ENCODE measurements at regions not wholly inside any gene's neighbourhood (a gene's known extent, or its start where the extent isn't known, plus 50 kb on each side); places are given as distances from the start of the nearest gene placed in this dataset.

- H3K36me3 ChIP-seq (ENCODE audit: control insufficient read depth, insufficient read depth, low read length): no peaks in the 10 kb centered on the region
- H3K4me3 ChIP-seq (ENCODE audit: low read length): no peak overlapping the region
- intact Hi-C loops (cut with micrococcal nuclease): no loop called here
- H3K4me1 ChIP-seq (ENCODE audit: control insufficient read depth, insufficient read depth, low read length): no peaks in the 10 kb centered on the region
- peaks cover 0 to 4% of the 10 kb centered on the region in 2 donors for H3K4me1 Mint-ChIP-seq
- peaks cover 8% of the 10 kb centered on the region for H3K36me3 Mint-ChIP-seq
- H3K27me3 Mint-ChIP-seq (ENCODE audit: low read depth in 2 of 2): no peaks in the 10 kb centered on the region
- peaks cover 2 to 5% of the 10 kb centered on the region in 2 donors for H3K9me3 Mint-ChIP-seq
- 100% methylated on average over 1 of the region's 2 CpGs for WGBS (ENCODE audit: insufficient coverage)
- H3K9me3 ChIP-seq (ENCODE audit: control insufficient read depth, insufficient read depth, low read length): peaks cover 3% of the 10 kb centered on the region
- DNase-seq: no peak
- no peaks in the 10 kb centered on the region for H3K27me3 ChIP-seq (ENCODE audit: control insufficient read depth, insufficient read depth, low read length)
- ATAC-seq: no peak
- H3K27ac ChIP-seq (ENCODE audit: low read length): no peak overlapping the region
- no peak overlapping the region for H3K27ac Mint-ChIP-seq
- no peak for TF ChIP-seq CTCF (IDR thresholded peaks at IDR 0.05)
- no peak overlapping the region for H3K4me3 Mint-ChIP-seq
Measured at GRCh38 chr1:193656841-193657240, 470.4 kb upstream of the B3GALT2 start.

GRCh38 chr1:193654951-193655735, 468.7 kb upstream of the B3GALT2 start:
- no peak overlapping the region for H3K27ac ChIP-seq (ENCODE audit: low read length)
- no peaks in the 10 kb centered on the region for H3K27me3 Mint-ChIP-seq (ENCODE audit: low read depth in 2 of 2)
- H3K4me1 ChIP-seq (ENCODE audit: control insufficient read depth, insufficient read depth, low read length): no peaks in the 10 kb centered on the region
- intact Hi-C loops (cut with micrococcal nuclease): no loop called here
- H3K4me1 Mint-ChIP-seq: peaks cover 0 to 4% of the 10 kb centered on the region in 2 donors
- TF ChIP-seq CTCF (IDR thresholded peaks at IDR 0.05): no peak
- no peaks in the 10 kb centered on the region for H3K27me3 ChIP-seq (ENCODE audit: control insufficient read depth, insufficient read depth, low read length)
- DNase-seq (no peak), ATAC-seq (no peak)
- H3K4me3 ChIP-seq (ENCODE audit: low read length): no peak overlapping the region
- peaks cover 2 to 5% of the 10 kb centered on the region in 2 donors for H3K9me3 Mint-ChIP-seq
- H3K9me3 ChIP-seq (ENCODE audit: control insufficient read depth, insufficient read depth, low read length): peaks cover 3% of the 10 kb centered on the region
- no peak overlapping the region for H3K27ac Mint-ChIP-seq
- peaks cover 8% of the 10 kb centered on the region for H3K36me3 Mint-ChIP-seq
- H3K4me3 Mint-ChIP-seq: no peak overlapping the region
- no peaks in the 10 kb centered on the region for H3K36me3 ChIP-seq (ENCODE audit: control insufficient read depth, insufficient read depth, low read length)
- WGBS (ENCODE audit: insufficient coverage): 69% methylated on average over 2 of the region's 2 CpGs

GRCh38 chr1:193649587-193649986, 463.2 kb upstream of the B3GALT2 start:
- no peak overlapping the region for H3K4me3 ChIP-seq (ENCODE audit: low read length)
- intact Hi-C loops (cut with micrococcal nuclease): no loop called here
- H3K9me3 Mint-ChIP-seq: peaks cover 2 to 14% of the 10 kb centered on the region in 2 donors
- WGBS (ENCODE audit: insufficient coverage): 96% methylated on average over 1 of the region's 3 CpGs
- H3K36me3 Mint-ChIP-seq: peaks cover 22% of the 10 kb centered on the region
- no peaks in the 10 kb centered on the region for H3K4me1 Mint-ChIP-seq
- ATAC-seq (no peak), DNase-seq (no peak)
- H3K27me3 Mint-ChIP-seq (ENCODE audit: low read depth in 2 of 2): no peaks in the 10 kb centered on the region
- no peaks in the 10 kb centered on the region for H3K27me3 ChIP-seq (ENCODE audit: control insufficient read depth, insufficient read depth, low read length)
- peaks cover 7% of the 10 kb centered on the region for H3K4me1 ChIP-seq (ENCODE audit: control insufficient read depth, insufficient read depth, low read length)
- H3K27ac Mint-ChIP-seq: no peak overlapping the region
- no peak overlapping the region for H3K27ac ChIP-seq (ENCODE audit: low read length)
- H3K4me3 Mint-ChIP-seq: no peak overlapping the region
- no peaks in the 10 kb centered on the region for H3K36me3 ChIP-seq (ENCODE audit: control insufficient read depth, insufficient read depth, low read length)
- TF ChIP-seq CTCF (IDR thresholded peaks at IDR 0.05): no peak
- H3K9me3 ChIP-seq (ENCODE audit: control insufficient read depth, insufficient read depth, low read length): peaks cover 1% of the 10 kb centered on the region

GRCh38 chr1:193634876-193635275, 448.5 kb upstream of the B3GALT2 start:
- no peak overlapping the region for H3K27ac Mint-ChIP-seq
- DNase-seq: no peak

More at GRCh38 chr1:193634876-193635275, 448.5 kb upstream of the B3GALT2 start:
- no CpG with 5 or more reads among the region's 1 CpG for WGBS (ENCODE audit: insufficient coverage)
- no peaks in the 10 kb centered on the region for H3K4me1 ChIP-seq (ENCODE audit: control insufficient read depth, insufficient read depth, low read length)
- no peaks in the 10 kb centered on the region for H3K9me3 ChIP-seq (ENCODE audit: control insufficient read depth, insufficient read depth, low read length)
- no peaks in the 10 kb centered on the region for H3K27me3 ChIP-seq (ENCODE audit: control insufficient read depth, insufficient read depth, low read length)
- H3K36me3 Mint-ChIP-seq: no peaks in the 10 kb centered on the region
- H3K27ac ChIP-seq (ENCODE audit: low read length): no peak overlapping the region
- no peak for TF ChIP-seq CTCF (IDR thresholded peaks at IDR 0.05)
- no peak overlapping the region for H3K4me3 Mint-ChIP-seq
- H3K27me3 Mint-ChIP-seq (ENCODE audit: low read depth in 2 of 2): peaks cover 0 to 1% of the 10 kb centered on the region in 2 donors
- intact Hi-C loops (cut with micrococcal nuclease): no loop called here
- H3K36me3 ChIP-seq (ENCODE audit: control insufficient read depth, insufficient read depth, low read length): no peaks in the 10 kb centered on the region
- no peak overlapping the region for H3K4me3 ChIP-seq (ENCODE audit: low read length)
- H3K4me1 Mint-ChIP-seq: peaks cover 7 to 10% of the 10 kb centered on the region in 2 donors
- H3K9me3 Mint-ChIP-seq: no peaks in the 10 kb centered on the region
- ATAC-seq: no peak

All from natural killer cell (primary cell).